ENCODE measurements at regions not wholly inside any gene's neighbourhood (a gene's known extent, or its start where the extent isn't known, plus 50 kb on each side); places are given as distances from the start of the nearest gene placed in this dataset.

GRCh38 chr6:91608428-91608827 lies 1021.6 kb upstream of the MAP3K7 start:
- no peak for DNase-seq
- 21 to 29% methylated on average over 1 of the region's 1 CpG for WGBS, 2 donors

GRCh38 chr6:91606148-91606901 lies 1019.5 kb upstream of the MAP3K7 start:
- WGBS, 2 donors = 54 to 60% methylated on average over 7 of the region's 7 CpGs
- H3K27ac ChIP-seq = no peak overlapping the region
- intact Hi-C loops (cut with DNase I) = no loop called here

More at GRCh38 chr6:91608428-91608827, 1021.6 kb upstream of the MAP3K7 start:
- Histone ChIP-seq H3K4me3 (no peak overlapping the region), H3K4me1 (no peaks in the 10 kb centered on the region), H3K27me3 (no peaks in the 10 kb centered on the region), H3K27ac (no peak overlapping the region), H3K9me3 (no peaks in the 10 kb centered on the region), H3K36me3 (replicated peaks in 1 of 2; ENCODE audit: insufficient read depth in 1 of 2, low read depth in 2 of 2) (no peaks in the 10 kb centered on the region)
- TF ChIP-seq CTCF (IDR thresholded peaks at IDR 0.05) = no peak
- no peak for TF ChIP-seq POLR2A (IDR thresholded peaks at IDR 0.05)
- ATAC-seq = no peak
- intact Hi-C loops (cut with DNase I) = no loop called here

DNA sequence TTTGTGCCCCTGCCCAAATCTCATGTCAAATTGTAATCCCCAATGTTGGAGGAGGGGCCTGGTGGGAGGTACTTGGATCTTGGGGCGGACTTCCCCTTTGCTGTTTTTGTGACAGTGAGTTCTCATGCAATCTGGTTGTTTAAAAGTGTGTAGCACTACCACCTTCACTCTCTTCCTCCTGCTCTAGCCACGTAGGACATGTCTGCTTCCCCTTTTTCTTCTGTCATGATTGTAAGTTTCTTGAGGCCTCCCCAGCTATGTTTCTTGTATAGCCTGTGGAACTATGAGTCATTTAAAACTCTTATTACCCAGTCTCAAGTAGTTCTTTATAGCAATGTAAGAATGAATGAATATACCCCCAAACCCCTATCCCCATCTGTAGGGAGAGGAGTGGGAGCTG lies 1013.7 kb upstream of the MAP3K7 start:
- no peaks in the 10 kb centered on the region for H3K4me1 ChIP-seq
- intact Hi-C loops (cut with DNase I) = no loop called here
- no peaks in the 10 kb centered on the region for H3K27me3 ChIP-seq
- no peak for TF ChIP-seq CTCF (IDR thresholded peaks at IDR 0.05)
- no peak for TF ChIP-seq POLR2A (IDR thresholded peaks at IDR 0.05)
- H3K4me3 ChIP-seq = no peak overlapping the region
- DNase-seq (no peak), ATAC-seq (no peak)
- H3K27ac ChIP-seq = no peak overlapping the region
- no peaks in the 10 kb centered on the region for H3K9me3 ChIP-seq
- WGBS, 2 donors = 50 to 55% methylated on average over 2 of the region's 2 CpGs
- H3K36me3 ChIP-seq (replicated peaks in 1 of 2; ENCODE audit: insufficient read depth in 1 of 2, low read depth in 2 of 2) = no peaks in the 10 kb centered on the region

More at GRCh38 chr6:91606148-91606901, 1019.5 kb upstream of the MAP3K7 start:
- no peaks in the 10 kb centered on the region for H3K36me3 ChIP-seq (replicated peaks in 1 of 2; ENCODE audit: insufficient read depth in 1 of 2, low read depth in 2 of 2)
- DNase-seq (no peak), ATAC-seq (no peak)
- no peaks in the 10 kb centered on the region for H3K27me3 ChIP-seq
- H3K9me3 ChIP-seq = no peaks in the 10 kb centered on the region
- no peak overlapping the region for H3K4me3 ChIP-seq
- TF ChIP-seq POLR2A (IDR thresholded peaks at IDR 0.05) (no peak), CTCF (IDR thresholded peaks at IDR 0.05) (no peak)
- H3K4me1 ChIP-seq = no peaks in the 10 kb centered on the region

- 33 to 44% methylated on average over 3 of the region's 3 CpGs for WGBS, 2 donors
- TF ChIP-seq CTCF (IDR thresholded peaks at IDR 0.05) = no peak
- no peak for TF ChIP-seq POLR2A (IDR thresholded peaks at IDR 0.05)
- H3K27me3 ChIP-seq = no peaks in the 10 kb centered on the region
- ATAC-seq (no peak), DNase-seq (no peak)
- intact Hi-C loops (cut with DNase I) = no loop called here
- H3K4me1 ChIP-seq = no peaks in the 10 kb centered on the region
- no peaks in the 10 kb centered on the region for H3K9me3 ChIP-seq
- no peak overlapping the region for H3K27ac ChIP-seq
- H3K36me3 ChIP-seq (replicated peaks in 1 of 2; ENCODE audit: insufficient read depth in 1 of 2, low read depth in 2 of 2) = no peaks in the 10 kb centered on the region
- no peak overlapping the region for H3K4me3 ChIP-seq
Observed at GRCh38 chr6:91590191-91590590, 1003.3 kb upstream of the MAP3K7 start.

GRCh38 chr6:91580635-91581034 lies 993.8 kb upstream of the MAP3K7 start:
- Histone ChIP-seq H3K36me3 (replicated peaks in 1 of 2; ENCODE audit: insufficient read depth in 1 of 2, low read depth in 2 of 2) (no peaks in the 10 kb centered on the region), H3K27ac (no peak overlapping the region), H3K27me3 (no peaks in the 10 kb centered on the region), H3K4me3 (no peak overlapping the region), H3K9me3 (no peaks in the 10 kb centered on the region), H3K4me1 (no peaks in the 10 kb centered on the region)
- DNase-seq (no peak), ATAC-seq (no peak)
- TF ChIP-seq CTCF (IDR thresholded peaks at IDR 0.05) (no peak), POLR2A (IDR thresholded peaks at IDR 0.05) (no peak)
- intact Hi-C loops (cut with DNase I) = no loop called here

Data from body of pancreas (tissue), 4 donors.